WTC11 (cell line): ENCODE measurements at regions not wholly inside any gene's neighbourhood (a gene's known extent, or its start where the extent isn't known, plus 50 kb on each side); places are given as distances from the start of the nearest gene placed in this dataset.

Source experiments
- ATAC-seq: fragments of 200-7000 bp; cut with Tn5 transposase; 2 replicates; pipeline ENCODE4 v1.10.0; 2021; ENCODE audit warnings: mild to moderate bottlenecking, moderate library complexity
- CTCF ChIA-PET: fragments of 300-600 bp; sonication (Branson Sonifier 250); formaldehyde crosslinking; loops from one replicate; lab custom pipeline; 2021; ENCODE audit warnings: antibody characterized with exemption; lab: Charles Lee
- POLR2A ChIA-PET: fragments of 350-600 bp; sonication (Branson Sonifier 250); formaldehyde crosslinking; loops from one replicate; lab custom pipeline; 2021; ENCODE audit warnings: antibody characterized with exemption; lab: Charles Lee
- DNase-seq: peaks from one replicate; pipeline ENCODE4 v3.0.0; 2021; ENCODE audit warnings: low spot score
- H3K27ac Mint-ChIP-seq: 2 replicates; pipeline ENCODE4 v1.8.0; 2021; ENCODE audit warnings: mixed read lengths
- H3K27me3 Mint-ChIP-seq: 2 replicates; pipeline ENCODE4 v1.8.0; 2021; ENCODE audit warnings: low read depth, mild to moderate bottlenecking, moderate library complexity, mixed read lengths
- H3K36me3 Mint-ChIP-seq: 2 replicates; pipeline ENCODE4 v1.8.0; 2021; ENCODE audit warnings: mixed read lengths
- H3K4me1 Mint-ChIP-seq: 2 replicates; pipeline ENCODE4 v1.8.0; 2022; ENCODE audit warnings: mixed read lengths
- H3K4me3 Mint-ChIP-seq: 2 replicates; pipeline ENCODE4 v1.8.0; 2021; ENCODE audit warnings: mild to moderate bottlenecking, moderate library complexity, mixed read lengths
- H3K9me3 Mint-ChIP-seq: 2 replicates; pipeline ENCODE4 v1.8.0; 2021; ENCODE audit warnings: mixed read lengths
- ETV6 ChIP-seq: sonication (generic); formaldehyde crosslinking; IDR thresholded peaks from 2 replicates; pipeline ENCODE4 v1.8.1; 2022; ENCODE audit warnings: mild to moderate bottlenecking, missing genetic modification reagents
- FOXJ3 ChIP-seq: sonication (generic); formaldehyde crosslinking; IDR thresholded peaks from 2 replicates; pipeline ENCODE4 v1.9.0; 2021; ENCODE audit warnings: missing genetic modification reagents, mild to moderate bottlenecking, borderline replicate concordance
- FOXK1 ChIP-seq: sonication (generic); formaldehyde crosslinking; IDR thresholded peaks from 2 replicates; pipeline ENCODE4 v1.8.0; 2022; ENCODE audit warnings: mild to moderate bottlenecking, moderate library complexity, missing genetic modification reagents
- GABPB1 ChIP-seq: sonication (generic); formaldehyde crosslinking; IDR thresholded peaks from 2 replicates; pipeline ENCODE4 v1.8.1; 2023; ENCODE audit warnings: mild to moderate bottlenecking, missing genetic modification reagents
- GRHL2 ChIP-seq: fragments of 250-450 bp; sonication (Bioruptor Pico); IDR thresholded peaks from 2 replicates; pipeline ENCODE4 v1.8.0; 2022; ENCODE audit warnings: mild to moderate bottlenecking, moderate library complexity; ENCODE audit not compliant: insufficient replicate concordance, severe bottlenecking
- GTF2I ChIP-seq: fragments of 250-450 bp; sonication (Bioruptor Pico); conservative IDR thresholded peaks from 2 replicates; pipeline ENCODE4 v1.4.0; 2021; ENCODE audit warnings: mild to moderate bottlenecking
- JAZF1 ChIP-seq: fragments of 250-450 bp; sonication (Bioruptor Pico); IDR thresholded peaks from 2 replicates; pipeline ENCODE4 v1.9.0; 2021; ENCODE audit warnings: moderate library complexity, mild to moderate bottlenecking, inconsistent platforms
- MXD4 ChIP-seq: fragments of 250-450 bp; sonication (Bioruptor Pico); IDR thresholded peaks from 2 replicates; pipeline ENCODE4 v1.8.0; 2021; ENCODE audit warnings: mild to moderate bottlenecking, moderate library complexity, borderline replicate concordance
- NFYB ChIP-seq: sonication (generic); formaldehyde crosslinking; conservative IDR thresholded peaks from 2 replicates; pipeline ENCODE4 v1.8.0; 2022; ENCODE audit warnings: low read depth, missing genetic modification reagents
- NR3C1 ChIP-seq: sonication (generic); formaldehyde crosslinking; conservative IDR thresholded peaks from 2 replicates; pipeline ENCODE4 v1.8.1; 2023; ENCODE audit warnings: low read depth, mild to moderate bottlenecking, missing genetic modification reagents
- PRRX2 ChIP-seq: fragments of 250-450 bp; sonication (Bioruptor Pico); IDR thresholded peaks from 2 replicates; pipeline ENCODE4 v1.8.0; 2021; ENCODE audit warnings: mild to moderate bottlenecking
- SP1 ChIP-seq: sonication (generic); formaldehyde crosslinking; conservative IDR thresholded peaks from 2 replicates; pipeline ENCODE4 v1.8.1; 2022; ENCODE audit warnings: missing genetic modification reagents
- TEAD1 ChIP-seq: sonication (generic); formaldehyde crosslinking; IDR thresholded peaks from 2 replicates; pipeline ENCODE4 v1.8.0; 2022; ENCODE audit warnings: mild to moderate bottlenecking, missing genetic modification reagents
- TP53 ChIP-seq: sonication (generic); formaldehyde crosslinking; IDR thresholded peaks from 2 replicates; pipeline ENCODE4 v1.8.1; 2023; ENCODE audit warnings: mild to moderate bottlenecking, missing genetic modification reagents
- ZBTB21 ChIP-seq: sonication (generic); formaldehyde crosslinking; IDR thresholded peaks from 2 replicates; pipeline ENCODE4 v1.8.1; 2023; ENCODE audit warnings: mild to moderate bottlenecking, missing genetic modification reagents, borderline replicate concordance
- ZNF121 ChIP-seq: sonication (generic); formaldehyde crosslinking; IDR thresholded peaks from 2 replicates; pipeline ENCODE4 v1.8.0; 2023; ENCODE audit warnings: missing genetic modification reagents
- ZNF138 ChIP-seq: sonication (generic); formaldehyde crosslinking; conservative IDR thresholded peaks from 2 replicates; pipeline ENCODE4 v1.8.1; 2022; ENCODE audit warnings: mild to moderate bottlenecking, moderate library complexity, missing genetic modification reagents
- ZNF232 ChIP-seq: sonication (generic); formaldehyde crosslinking; IDR thresholded peaks from 2 replicates; pipeline ENCODE4 v1.8.0; 2022; ENCODE audit warnings: mild to moderate bottlenecking, missing genetic modification reagents
- ZNF671 ChIP-seq: fragments of 250-450 bp; sonication (Bioruptor Pico); IDR thresholded peaks from 2 replicates; pipeline ENCODE4 v1.8.0; 2021; ENCODE audit warnings: mild to moderate bottlenecking
- TF ChIP-seq, protein P1 (sequence below): fragments of 250-450 bp; sonication (Bioruptor Pico); IDR thresholded peaks from 2 replicates; pipeline ENCODE4 v2.1.2; 2022; ENCODE audit warnings: mild to moderate bottlenecking, moderate library complexity
- TF ChIP-seq, protein P2 (sequence below): sonication (generic); formaldehyde crosslinking; IDR thresholded peaks from 2 replicates; pipeline ENCODE4 v1.8.1; 2023; ENCODE audit warnings: mild to moderate bottlenecking, moderate library complexity, missing genetic modification reagents
- TF ChIP-seq, protein P3 (sequence below): sonication (generic); formaldehyde crosslinking; IDR thresholded peaks from 2 replicates; pipeline ENCODE4 v1.8.0; 2022; ENCODE audit warnings: missing genetic modification reagents
- TF ChIP-seq, protein P4 (sequence below): sonication (generic); formaldehyde crosslinking; IDR thresholded peaks from 2 replicates; pipeline ENCODE4 v1.8.0; 2022; ENCODE audit warnings: mild to moderate bottlenecking, missing genetic modification reagents
- TF ChIP-seq, protein P5 (sequence below): sonication (generic); formaldehyde crosslinking; IDR thresholded peaks from 2 replicates; pipeline ENCODE4 v1.8.0; 2023; ENCODE audit warnings: mild to moderate bottlenecking, missing genetic modification reagents

DNA sequence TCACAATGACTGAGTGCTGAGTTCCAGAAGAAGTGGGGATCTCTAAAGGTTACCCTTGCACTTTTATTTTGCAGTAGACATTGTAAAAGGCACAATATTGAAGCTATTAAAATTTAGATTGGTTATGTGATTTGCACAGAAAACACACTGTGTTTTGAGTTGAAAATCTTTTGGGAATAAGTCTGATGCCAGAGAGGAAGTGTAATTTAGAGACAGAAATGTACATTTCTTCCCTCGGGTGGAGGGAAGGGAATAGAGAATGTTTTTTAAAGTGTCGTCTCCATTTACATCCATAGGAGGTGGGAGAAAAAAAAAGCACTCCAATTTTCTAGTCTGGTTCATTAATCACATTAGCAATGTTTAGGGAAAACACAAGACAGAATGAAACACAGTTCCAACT lies 465.8 kb downstream of the OLFM4 start:
- TF ChIP-seq FOXJ3 (no peak), GRHL2 (CRISPR knock-in tag) (no peak), ZBTB21 (CRISPR knock-in tag) (no peak), TEAD1 (CRISPR knock-in tag) (no peak), ZNF671 (no peak), FOXK1 (no peak), ZNF232 (no peak), TP53 (no peak), ZNF121 (CRISPR knock-in tag) (no peak), MXD4 (CRISPR knock-in tag) (no peak), SP1 (CRISPR knock-in tag) (no peak), GABPB1 (CRISPR knock-in tag) (no peak), NFYB (CRISPR knock-in tag) (no peak)
- TF ChIP-seq, protein P1, sequence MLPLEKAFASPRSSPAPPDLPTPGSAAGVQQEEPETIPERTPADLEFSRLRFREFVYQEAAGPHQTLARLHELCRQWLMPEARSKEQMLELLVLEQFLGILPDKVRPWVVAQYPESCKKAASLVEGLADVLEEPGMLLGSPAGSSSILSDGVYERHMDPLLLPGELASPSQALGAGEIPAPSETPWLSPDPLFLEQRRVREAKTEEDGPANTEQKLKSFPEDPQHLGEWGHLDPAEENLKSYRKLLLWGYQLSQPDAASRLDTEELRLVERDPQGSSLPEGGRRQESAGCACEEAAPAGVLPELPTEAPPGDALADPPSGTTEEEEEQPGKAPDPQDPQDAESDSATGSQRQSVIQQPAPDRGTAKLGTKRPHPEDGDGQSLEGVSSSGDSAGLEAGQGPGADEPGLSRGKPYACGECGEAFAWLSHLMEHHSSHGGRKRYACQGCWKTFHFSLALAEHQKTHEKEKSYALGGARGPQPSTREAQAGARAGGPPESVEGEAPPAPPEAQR (CRISPR knock-in tag), result no peak
- TF ChIP-seq, protein P2, sequence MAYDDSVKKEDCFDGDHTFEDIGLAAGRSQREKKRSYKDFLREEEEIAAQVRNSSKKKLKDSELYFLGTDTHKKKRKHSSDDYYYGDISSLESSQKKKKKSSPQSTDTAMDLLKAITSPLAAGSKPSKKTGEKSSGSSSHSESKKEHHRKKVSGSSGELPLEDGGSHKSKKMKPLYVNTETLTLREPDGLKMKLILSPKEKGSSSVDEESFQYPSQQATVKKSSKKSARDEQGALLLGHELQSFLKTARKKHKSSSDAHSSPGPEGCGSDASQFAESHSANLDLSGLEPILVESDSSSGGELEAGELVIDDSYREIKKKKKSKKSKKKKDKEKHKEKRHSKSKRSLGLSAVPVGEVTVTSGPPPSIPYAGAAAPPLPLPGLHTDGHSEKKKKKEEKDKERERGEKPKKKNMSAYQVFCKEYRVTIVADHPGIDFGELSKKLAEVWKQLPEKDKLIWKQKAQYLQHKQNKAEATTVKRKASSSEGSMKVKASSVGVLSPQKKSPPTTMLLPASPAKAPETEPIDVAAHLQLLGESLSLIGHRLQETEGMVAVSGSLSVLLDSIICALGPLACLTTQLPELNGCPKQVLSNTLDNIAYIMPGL (CRISPR knock-in tag), result no peak
- TF ChIP-seq, protein P3, sequence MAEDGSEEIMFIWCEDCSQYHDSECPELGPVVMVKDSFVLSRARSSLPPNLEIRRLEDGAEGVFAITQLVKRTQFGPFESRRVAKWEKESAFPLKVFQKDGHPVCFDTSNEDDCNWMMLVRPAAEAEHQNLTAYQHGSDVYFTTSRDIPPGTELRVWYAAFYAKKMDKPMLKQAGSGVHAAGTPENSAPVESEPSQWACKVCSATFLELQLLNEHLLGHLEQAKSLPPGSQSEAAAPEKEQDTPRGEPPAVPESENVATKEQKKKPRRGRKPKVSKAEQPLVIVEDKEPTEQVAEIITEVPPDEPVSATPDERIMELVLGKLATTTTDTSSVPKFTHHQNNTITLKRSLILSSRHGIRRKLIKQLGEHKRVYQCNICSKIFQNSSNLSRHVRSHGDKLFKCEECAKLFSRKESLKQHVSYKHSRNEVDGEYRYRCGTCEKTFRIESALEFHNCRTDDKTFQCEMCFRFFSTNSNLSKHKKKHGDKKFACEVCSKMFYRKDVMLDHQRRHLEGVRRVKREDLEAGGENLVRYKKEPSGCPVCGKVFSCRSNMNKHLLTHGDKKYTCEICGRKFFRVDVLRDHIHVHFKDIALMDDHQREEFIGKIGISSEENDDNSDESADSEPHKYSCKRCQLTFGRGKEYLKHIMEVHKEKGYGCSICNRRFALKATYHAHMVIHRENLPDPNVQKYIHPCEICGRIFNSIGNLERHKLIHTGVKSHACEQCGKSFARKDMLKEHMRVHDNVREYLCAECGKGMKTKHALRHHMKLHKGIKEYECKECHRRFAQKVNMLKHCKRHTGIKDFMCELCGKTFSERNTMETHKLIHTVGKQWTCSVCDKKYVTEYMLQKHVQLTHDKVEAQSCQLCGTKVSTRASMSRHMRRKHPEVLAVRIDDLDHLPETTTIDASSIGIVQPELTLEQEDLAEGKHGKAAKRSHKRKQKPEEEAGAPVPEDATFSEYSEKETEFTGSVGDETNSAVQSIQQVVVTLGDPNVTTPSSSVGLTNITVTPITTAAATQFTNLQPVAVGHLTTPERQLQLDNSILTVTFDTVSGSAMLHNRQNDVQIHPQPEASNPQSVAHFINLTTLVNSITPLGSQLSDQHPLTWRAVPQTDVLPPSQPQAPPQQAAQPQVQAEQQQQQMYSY (CRISPR knock-in tag), result no peak
- TF ChIP-seq, protein P4, sequence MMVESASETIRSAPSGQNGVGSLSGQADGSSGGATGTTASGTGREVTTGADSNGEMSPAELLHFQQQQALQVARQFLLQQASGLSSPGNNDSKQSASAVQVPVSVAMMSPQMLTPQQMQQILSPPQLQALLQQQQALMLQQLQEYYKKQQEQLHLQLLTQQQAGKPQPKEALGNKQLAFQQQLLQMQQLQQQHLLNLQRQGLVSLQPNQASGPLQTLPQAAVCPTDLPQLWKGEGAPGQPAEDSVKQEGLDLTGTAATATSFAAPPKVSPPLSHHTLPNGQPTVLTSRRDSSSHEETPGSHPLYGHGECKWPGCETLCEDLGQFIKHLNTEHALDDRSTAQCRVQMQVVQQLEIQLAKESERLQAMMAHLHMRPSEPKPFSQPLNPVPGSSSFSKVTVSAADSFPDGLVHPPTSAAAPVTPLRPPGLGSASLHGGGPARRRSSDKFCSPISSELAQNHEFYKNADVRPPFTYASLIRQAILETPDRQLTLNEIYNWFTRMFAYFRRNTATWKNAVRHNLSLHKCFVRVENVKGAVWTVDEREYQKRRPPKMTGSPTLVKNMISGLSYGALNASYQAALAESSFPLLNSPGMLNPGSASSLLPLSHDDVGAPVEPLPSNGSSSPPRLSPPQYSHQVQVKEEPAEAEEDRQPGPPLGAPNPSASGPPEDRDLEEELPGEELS (CRISPR knock-in tag), result no peak
- H3K27me3 Mint-ChIP-seq, result no peaks in the 10 kb centered on the region
- ATAC-seq (no peak), DNase-seq (no peak)
- no peak overlapping the region for H3K4me3 Mint-ChIP-seq
- no peaks in the 10 kb centered on the region for H3K4me1 Mint-ChIP-seq
- ChIA-PET POLR2A (no interaction called here), CTCF (no interaction called here)
- H3K27ac Mint-ChIP-seq, result no peak overlapping the region
- no peaks in the 10 kb centered on the region for H3K36me3 Mint-ChIP-seq
- no peaks in the 10 kb centered on the region for H3K9me3 Mint-ChIP-seq

DNA sequence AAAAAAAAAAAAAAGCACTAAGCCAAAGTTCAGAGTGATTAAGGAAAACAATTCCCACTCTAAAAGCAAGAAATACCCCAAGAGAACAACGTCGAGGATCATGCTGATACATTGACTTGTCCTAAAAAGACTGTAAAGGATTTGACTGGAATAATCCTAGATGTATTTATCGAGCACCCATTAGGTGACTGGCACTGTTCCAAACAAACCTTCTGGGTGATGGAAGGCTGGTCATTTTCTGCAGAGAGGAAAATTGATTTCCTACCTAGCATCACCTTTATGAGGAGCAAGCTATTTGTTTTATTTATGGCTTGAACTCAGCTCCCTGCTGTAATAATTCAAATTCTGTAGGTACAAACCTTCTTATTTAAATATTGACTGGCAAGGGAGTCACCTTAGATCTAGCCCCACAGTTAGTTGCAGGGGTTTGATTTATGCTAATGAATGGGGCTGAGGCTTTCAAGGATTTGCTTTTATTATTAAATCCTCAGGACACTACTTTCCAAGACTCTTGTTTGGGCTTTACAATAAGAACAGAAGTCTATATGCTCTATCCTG lies 471.0 kb downstream of the OLFM4 start:
- H3K27me3 Mint-ChIP-seq, result no peaks in the 10 kb centered on the region
- DNase-seq, result no peak
- H3K4me3 Mint-ChIP-seq, result no peak overlapping the region
- ChIA-PET CTCF (no interaction called here), POLR2A (no interaction called here)
- H3K36me3 Mint-ChIP-seq, result no peaks in the 10 kb centered on the region
- no peak overlapping the region for H3K27ac Mint-ChIP-seq
- H3K9me3 Mint-ChIP-seq, result peaks cover 8% of the 10 kb centered on the region
- peaks cover 2% of the 10 kb centered on the region; the same call in 1 of the 2 replicates for H3K4me1 Mint-ChIP-seq
- no peak for ATAC-seq
- TF ChIP-seq JAZF1 (CRISPR knock-in tag) (no peak), NR3C1 (CRISPR knock-in tag) (no peak), PRRX2 (no peak), GTF2I (CRISPR knock-in tag) (no peak), ZNF138 (CRISPR knock-in tag) (no peak), GRHL2 (CRISPR knock-in tag) (no peak), ETV6 (CRISPR knock-in tag) (no peak)
- TF ChIP-seq, protein P5, sequence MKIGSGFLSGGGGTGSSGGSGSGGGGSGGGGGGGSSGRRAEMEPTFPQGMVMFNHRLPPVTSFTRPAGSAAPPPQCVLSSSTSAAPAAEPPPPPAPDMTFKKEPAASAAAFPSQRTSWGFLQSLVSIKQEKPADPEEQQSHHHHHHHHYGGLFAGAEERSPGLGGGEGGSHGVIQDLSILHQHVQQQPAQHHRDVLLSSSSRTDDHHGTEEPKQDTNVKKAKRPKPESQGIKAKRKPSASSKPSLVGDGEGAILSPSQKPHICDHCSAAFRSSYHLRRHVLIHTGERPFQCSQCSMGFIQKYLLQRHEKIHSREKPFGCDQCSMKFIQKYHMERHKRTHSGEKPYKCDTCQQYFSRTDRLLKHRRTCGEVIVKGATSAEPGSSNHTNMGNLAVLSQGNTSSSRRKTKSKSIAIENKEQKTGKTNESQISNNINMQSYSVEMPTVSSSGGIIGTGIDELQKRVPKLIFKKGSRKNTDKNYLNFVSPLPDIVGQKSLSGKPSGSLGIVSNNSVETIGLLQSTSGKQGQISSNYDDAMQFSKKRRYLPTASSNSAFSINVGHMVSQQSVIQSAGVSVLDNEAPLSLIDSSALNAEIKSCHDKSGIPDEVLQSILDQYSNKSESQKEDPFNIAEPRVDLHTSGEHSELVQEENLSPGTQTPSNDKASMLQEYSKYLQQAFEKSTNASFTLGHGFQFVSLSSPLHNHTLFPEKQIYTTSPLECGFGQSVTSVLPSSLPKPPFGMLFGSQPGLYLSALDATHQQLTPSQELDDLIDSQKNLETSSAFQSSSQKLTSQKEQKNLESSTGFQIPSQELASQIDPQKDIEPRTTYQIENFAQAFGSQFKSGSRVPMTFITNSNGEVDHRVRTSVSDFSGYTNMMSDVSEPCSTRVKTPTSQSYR, result no peak
